Hepatic stellate cell (primary cell): ENCODE measurements at regions not wholly inside any gene's neighbourhood (a gene's known extent, or its start where the extent isn't known, plus 50 kb on each side); places are given as distances from the start of the nearest gene placed in this dataset.
"Not testable (repeated sequence)": the region's sequence is repeated elsewhere in the genome, so short reads cannot be mapped to it uniquely, and the experiment has no call there.

Source experiments
- DNase-seq: peaks from one replicate; pipeline ENCODE4 v3.0.0; 2011; ENCODE audit warnings: low spot score

GRCh38 chr16:22625967-22626366, 115.3 kb downstream of the NPIPB5 start:
- no peak for DNase-seq

GRCh38 chr16:22627043-22627442, 116.4 kb downstream of the NPIPB5 start:
- DNase-seq: no peak

- DNase-seq: no peak
Observed at GRCh38 chr16:22628994-22629393, 118.3 kb downstream of the NPIPB5 start.

GRCh38 chr16:22630242-22630641, 119.6 kb downstream of the NPIPB5 start:
- DNase-seq: no peak

- no peak for DNase-seq
Observed at GRCh38 chr16:22631264-22631663, 120.6 kb downstream of the NPIPB5 start.

- no peak for DNase-seq
Observed at GRCh38 chr16:22632606-22633005, 121.9 kb downstream of the NPIPB5 start.

- no peak for DNase-seq
Observed at GRCh38 chr16:22633280-22633679, 122.6 kb downstream of the NPIPB5 start.

- no peak for DNase-seq
Observed at GRCh38 chr16:22633799-22634198, 123.1 kb downstream of the NPIPB5 start.

GRCh38 chr16:22634954-22635353, 124.3 kb downstream of the NPIPB5 start:
- DNase-seq: no peak

- DNase-seq: no peak
Observed at GRCh38 chr16:22635357-22635761, 124.7 kb downstream of the NPIPB5 start.

- DNase-seq: no peak
Observed at GRCh38 chr16:22635801-22636200, 125.1 kb downstream of the NPIPB5 start.

GRCh38 chr16:22638393-22639206, 127.9 kb downstream of the NPIPB5 start:
- no peak for DNase-seq

- no peak for DNase-seq
Observed at GRCh38 chr16:22641131-22641628, 130.5 kb downstream of the NPIPB5 start.

- DNase-seq: no peak
Observed at GRCh38 chr16:22642416-22643088, 131.9 kb downstream of the NPIPB5 start.

- not testable (repeated sequence) for DNase-seq
Observed at GRCh38 chr16:22643203-22643602, 132.5 kb downstream of the NPIPB5 start.

- no peak for DNase-seq
Observed at GRCh38 chr16:22643886-22644285, 133.2 kb downstream of the NPIPB5 start.

- DNase-seq: no peak
Observed at GRCh38 chr16:22645868-22646267, 135.2 kb downstream of the NPIPB5 start.

GRCh38 chr16:22646948-22647556, 136.4 kb downstream of the NPIPB5 start:
- DNase-seq: no peak

GRCh38 chr16:22648141-22648540, 137.4 kb downstream of the NPIPB5 start:
- DNase-seq: no peak

- no peak for DNase-seq
Observed at GRCh38 chr16:22648941-22649340, 138.2 kb downstream of the NPIPB5 start.

- not testable (repeated sequence) for DNase-seq
Observed at GRCh38 chr16:22651111-22651817, 140.6 kb downstream of the NPIPB5 start.

- no peak for DNase-seq
Observed at GRCh38 chr16:22652463-22652845, 141.8 kb downstream of the NPIPB5 start.
